CD14-positive monocyte (primary cell): ENCODE measurements at regions not wholly inside any gene's neighbourhood (a gene's known extent, or its start where the extent isn't known, plus 50 kb on each side); places are given as distances from the start of the nearest gene placed in this dataset.

Experiments
- DNase-seq, 3 donors: peaks; one replicate each; pipeline ENCODE4 v3.0.0-alpha.2; 2011 to 2022
- H2AFZ ChIP-seq: 2 replicates; pipeline ENCODE4 v1.6.0; 2012; ENCODE audit warnings: mild to moderate bottlenecking, low read depth, low read length, inconsistent platforms; ENCODE audit not compliant: insufficient read depth, poor library complexity, severe bottlenecking
- H3K27ac ChIP-seq, 2 donors: 1 replicate in 1 of 2; 2 replicates in 1 of 2; pipeline ENCODE4 v1.5.1; 2012 to 2013; ENCODE audit warnings: low read length in 2 of 2, control low read depth in 1 of 2, inconsistent platforms in 1 of 2, low read depth in 1 of 2, mild to moderate bottlenecking in 1 of 2
- H3K27me3 ChIP-seq, 2 donors: one replicate each; pipeline versions ENCODE4 v1.6.0 to v1.6.1; 2011 to 2013; ENCODE audit warnings: low read length in 2 of 2; ENCODE audit not compliant: control insufficient read depth in 2 of 2, insufficient read depth in 2 of 2
- H3K36me3 ChIP-seq, 2 donors: replicated peaks in 1 of 2; 1 replicate in 1 of 2; 2 replicates in 1 of 2; pipeline versions ENCODE4 v1.5.1 to v1.6.1; 2012 to 2013; ENCODE audit warnings: low read length in 2 of 2, control low read depth in 1 of 2, inconsistent platforms in 1 of 2, mild to moderate bottlenecking in 1 of 2; ENCODE audit not compliant: insufficient read depth in 2 of 2, control insufficient read depth in 1 of 2
- H3K4me1 ChIP-seq, 2 donors: 1 replicate in 1 of 2; 2 replicates in 1 of 2; pipeline versions ENCODE4 v1.5.1 to v1.6.1; 2012 to 2013; ENCODE audit warnings: low read length in 2 of 2, control low read depth in 1 of 2, inconsistent platforms in 1 of 2, mild to moderate bottlenecking in 1 of 2, moderate library complexity in 1 of 2; ENCODE audit not compliant: insufficient read depth in 2 of 2, control insufficient read depth in 1 of 2
- H3K4me2 ChIP-seq: replicated peaks from 2 replicates; pipeline ENCODE3; 2012; ENCODE audit warnings: low read length, moderate library complexity, mild to moderate bottlenecking; ENCODE audit not compliant: poor library complexity, severe bottlenecking; ENCODE audit errors: extremely low read depth
- H3K4me3 ChIP-seq, 3 experiments: fragments of 200-600 bp in 1 of 3; sonication (generic) in 1 of 3; replicated peaks in 1 of 3; 1 replicate in 2 of 3; 2 replicates in 1 of 3; pipeline ENCODE4 v1.5.1; 2011 to 2013; ENCODE audit warnings: low read length in 3 of 3, mild to moderate bottlenecking in 3 of 3, control low read depth in 2 of 3, low read depth in 2 of 3, inconsistent platforms in 1 of 3, moderate library complexity in 1 of 3
- H3K79me2 ChIP-seq: 2 replicates; pipeline ENCODE4 v1.6.0; 2012; ENCODE audit warnings: mild to moderate bottlenecking, control low read depth, inconsistent platforms, low read length, moderate library complexity; ENCODE audit not compliant: insufficient read depth
- H3K9ac ChIP-seq: 2 replicates; pipeline ENCODE4 v1.6.0; 2017; ENCODE audit warnings: low read length, mild to moderate bottlenecking; ENCODE audit not compliant: insufficient read depth, poor library complexity, severe bottlenecking
- H3K9me3 ChIP-seq, 2 donors: replicated peaks in 1 of 2; 1 replicate in 1 of 2; 2 replicates in 1 of 2; pipeline versions ENCODE4 v1.5.1 to v1.6.1; 2012 to 2013; ENCODE audit warnings: low read length in 2 of 2, control low read depth in 1 of 2; ENCODE audit not compliant: control insufficient read depth in 1 of 2, insufficient read depth in 1 of 2
- H4K20me1 ChIP-seq: 2 replicates; pipeline ENCODE4 v1.6.0; 2012; ENCODE audit warnings: mild to moderate bottlenecking, low read length, control low read depth, moderate library complexity; ENCODE audit not compliant: insufficient read depth
- H3K27ac Mint-ChIP-seq, 7 donors: one replicate each; pipeline ENCODE4 v1.8.0; 2020; ENCODE audit warnings: mild to moderate bottlenecking in 7 of 7, mixed read lengths in 7 of 7, moderate library complexity in 6 of 7, inconsistent platforms in 2 of 7
- H3K27me3 Mint-ChIP-seq, 3 donors: one replicate each; pipeline ENCODE4 v1.8.0; 2021 to 2022; ENCODE audit warnings: low read depth in 3 of 3, mild to moderate bottlenecking in 3 of 3, mixed read lengths in 3 of 3, moderate library complexity in 3 of 3, inconsistent platforms in 1 of 3
- H3K36me3 Mint-ChIP-seq, 2 donors: one replicate each; pipeline ENCODE4 v1.8.0; 2020; ENCODE audit warnings: mixed read lengths in 2 of 2, inconsistent platforms in 1 of 2, mild to moderate bottlenecking in 1 of 2
- H3K4me1 Mint-ChIP-seq: one replicate; pipeline ENCODE4 v1.8.0; 2020; ENCODE audit warnings: mild to moderate bottlenecking, mixed read lengths
- H3K4me3 Mint-ChIP-seq, 2 donors: one replicate each; pipeline ENCODE4 v1.8.0; 2020; ENCODE audit warnings: mild to moderate bottlenecking in 2 of 2, mixed read lengths in 2 of 2, moderate library complexity in 1 of 2
- H3K9me3 Mint-ChIP-seq, 7 donors: one replicate each; pipeline ENCODE4 v1.8.0; 2020 to 2022; ENCODE audit warnings: mixed read lengths in 7 of 7, mild to moderate bottlenecking in 6 of 7, moderate library complexity in 6 of 7, inconsistent platforms in 2 of 7
- CTCF ChIP-seq: fragments of 200-600 bp; IDR thresholded peaks from one replicate; pipeline ENCODE4 v1.8.0; 2022; ENCODE audit warnings: antibody characterized with exemption, mild to moderate bottlenecking
- WGBS: methylation state at CpG from one replicate; pipeline ENCODE4 v1.1.5; 2013; ENCODE audit warnings: missing lambda C conversion rate; ENCODE audit not compliant: insufficient coverage; 5-methylcytosine and 5-hydroxymethylcytosine counted together
- intact Hi-C, 2 donors: fragments of 100-400 bp; cut with micrococcal nuclease; formaldehyde crosslinking; loops; one replicate each; pipeline versions ENCODE4 v1.15.0 to v1.15.1; 2023

GRCh38 chr1:232207073-232207866 is 422.7 kb downstream of the SIPA1L2 start:
- Histone ChIP-seq H3K9ac (no peak overlapping the region), H4K20me1 (no peaks in the 10 kb centered on the region), H3K4me3 (no peak overlapping the region), H3K4me2 (no peak overlapping the region), H3K4me1 (no peaks in the 10 kb centered on the region), H3K79me2 (no peaks in the 10 kb centered on the region), H3K27ac (no peak overlapping the region), H3K36me3 (no peaks in the 10 kb centered on the region), H2AFZ (no peak overlapping the region), H3K27me3 (peaks cover 0 to 2% of the 10 kb centered on the region in 2 donors), H3K9me3 (no peaks in the 10 kb centered on the region)
- WGBS, result 99% methylated on average over 7 of the region's 8 CpGs
- H3K36me3 Mint-ChIP-seq, result no peaks in the 10 kb centered on the region
- TF ChIP-seq CTCF, result no peak
- H3K9me3 Mint-ChIP-seq, result peaks cover 0 to 15% (median 7%) of the 10 kb centered on the region in 7 donors
- peaks cover 0 to 6% (median 4%) of the 10 kb centered on the region in 3 donors for H3K27me3 Mint-ChIP-seq
- H3K27ac Mint-ChIP-seq, result no peak overlapping the region
- H3K4me1 Mint-ChIP-seq, result no peaks in the 10 kb centered on the region
- DNase-seq, result no peak
- intact Hi-C loops, result no loop called here
- H3K4me3 Mint-ChIP-seq, result no peak overlapping the region

GRCh38 chr1:232204269-232204668 is 425.7 kb downstream of the SIPA1L2 start:
- Mint-ChIP-seq H3K9me3 (peaks cover 0 to 23% (median 14%) of the 10 kb centered on the region in 7 donors), H3K4me3 (no peak overlapping the region), H3K36me3 (no peaks in the 10 kb centered on the region), H3K27ac (no peak overlapping the region), H3K27me3 (peaks cover 0 to 6% (median 2%) of the 10 kb centered on the region in 3 donors), H3K4me1 (no peaks in the 10 kb centered on the region)
- no peak overlapping the region for H3K4me3 ChIP-seq
- no peaks in the 10 kb centered on the region for H4K20me1 ChIP-seq
- no peak overlapping the region for H3K4me2 ChIP-seq
- H3K9ac ChIP-seq, result no peak overlapping the region
- no peak overlapping the region for H3K27ac ChIP-seq
- no peaks in the 10 kb centered on the region for H3K4me1 ChIP-seq
- no peak overlapping the region for H2AFZ ChIP-seq
- H3K36me3 ChIP-seq, result no peaks in the 10 kb centered on the region
- no peak for DNase-seq
- H3K27me3 ChIP-seq, result peaks cover 0 to 2% of the 10 kb centered on the region in 2 donors
- intact Hi-C loops, result no loop called here
- TF ChIP-seq CTCF, result no peak
- no peaks in the 10 kb centered on the region for H3K79me2 ChIP-seq
- H3K9me3 ChIP-seq, result peaks cover 0 to 9% of the 10 kb centered on the region in 2 donors
